Pancreas (tissue), 10 donors: ENCODE measurements at regions not wholly inside any gene's neighbourhood (a gene's known extent, or its start where the extent isn't known, plus 50 kb on each side); places are given as distances from the start of the nearest gene placed in this dataset.

ENCODE experiments used
- ATAC-seq, 4 donors: fragments of 200-7000 bp; cut with Tn5 transposase; one replicate each; pipeline versions ENCODE4 v1.8.0 to v1.9.1; 2020; ENCODE audit warnings: mild to moderate bottlenecking in 4 of 4, moderate library complexity in 4 of 4
- DNase-seq, 6 donors: peaks; one replicate each; pipeline ENCODE4 v3.0.0-alpha.2; 2020
- FAIRE-seq: peaks from 2 replicates; lab custom pipeline; 2012; peaks lifted over from hg19 to GRCh38; lab: Jason Lieb, UNC
- H3K27ac ChIP-seq, 4 donors: fragments of 200-600 bp; sonication (generic); 1 replicate in 3 of 4; 2 replicates in 1 of 4; pipeline versions ENCODE4 v1.5.0 to v1.8.0; 2020
- H3K27me3 ChIP-seq, 4 donors: fragments of 200-600 bp; one replicate each; pipeline ENCODE4 v1.8.0; 2021
- H3K36me3 ChIP-seq, 3 donors: fragments of 200-600 bp; sonication (generic) in 1 of 3; one replicate each; pipeline versions ENCODE4 v1.5.0 to v1.8.0; 2020 to 2021
- H3K4me1 ChIP-seq, 3 donors: fragments of 200-600 bp; one replicate each; pipeline ENCODE4 v1.8.0; 2021
- H3K4me3 ChIP-seq, 4 donors: fragments of 200-600 bp; sonication (generic) in 2 of 4; one replicate each; pipeline versions ENCODE4 v1.5.0 to v1.8.0; 2020 to 2021
- H3K9me3 ChIP-seq, 4 donors: fragments of 200-600 bp; one replicate each; pipeline ENCODE4 v1.8.0; 2021
- WGBS, 2 donors: extraction: QIAGEN DNeasy Blood & Tissue Kit; methylation state at CpG; one replicate each; pipeline ENCODE4 v1.1.7; 2013; 5-methylcytosine and 5-hydroxymethylcytosine counted together
- intact Hi-C, 3 donors: fragments of 100-400 bp; cut with DNase I; formaldehyde crosslinking; loops; one replicate each; pipeline versions ENCODE4 v1.11.1 to v1.14.2; 2022
- TF ChIP-seq, protein P1 (sequence below), 4 donors: fragments of 200-600 bp; sonication (generic) in 3 of 4; IDR thresholded peaks; one replicate each; pipeline versions ENCODE4 v1.5.0 to v1.8.0; 2021; ENCODE audit warnings: antibody characterized with exemption in 4 of 4
- donor health status: healthy with polysubstance abuse.
- donor health status: DM: no; HTN: no; CAD: no; lungs with moderate emphysema.
- donor health status: DM: no; HTN: no; CAD: no.
- donor health status: control.
- donor health status: control.
- donor health status: Bipolar disorder and iron deficiency.
- donor health status: DM: yes; HTN: yes; CAD: no.
- donor health status: DM: no; HTN: no; CAD: no.
- donor health status: DM: no; HTN: no; CAD: no.
- donor health status: DM: yes; HTN: yes; CAD: no.

- ATAC-seq (no peak), FAIRE-seq (no peak), DNase-seq (no peak)
- no peak overlapping the region for H3K4me3 ChIP-seq
- intact Hi-C loops: no loop called here
- 37 to 41% methylated on average over 6 of the region's 6 CpGs for WGBS, 2 donors
- H3K36me3 ChIP-seq: no peaks in the 10 kb centered on the region
- TF ChIP-seq, protein P1, sequence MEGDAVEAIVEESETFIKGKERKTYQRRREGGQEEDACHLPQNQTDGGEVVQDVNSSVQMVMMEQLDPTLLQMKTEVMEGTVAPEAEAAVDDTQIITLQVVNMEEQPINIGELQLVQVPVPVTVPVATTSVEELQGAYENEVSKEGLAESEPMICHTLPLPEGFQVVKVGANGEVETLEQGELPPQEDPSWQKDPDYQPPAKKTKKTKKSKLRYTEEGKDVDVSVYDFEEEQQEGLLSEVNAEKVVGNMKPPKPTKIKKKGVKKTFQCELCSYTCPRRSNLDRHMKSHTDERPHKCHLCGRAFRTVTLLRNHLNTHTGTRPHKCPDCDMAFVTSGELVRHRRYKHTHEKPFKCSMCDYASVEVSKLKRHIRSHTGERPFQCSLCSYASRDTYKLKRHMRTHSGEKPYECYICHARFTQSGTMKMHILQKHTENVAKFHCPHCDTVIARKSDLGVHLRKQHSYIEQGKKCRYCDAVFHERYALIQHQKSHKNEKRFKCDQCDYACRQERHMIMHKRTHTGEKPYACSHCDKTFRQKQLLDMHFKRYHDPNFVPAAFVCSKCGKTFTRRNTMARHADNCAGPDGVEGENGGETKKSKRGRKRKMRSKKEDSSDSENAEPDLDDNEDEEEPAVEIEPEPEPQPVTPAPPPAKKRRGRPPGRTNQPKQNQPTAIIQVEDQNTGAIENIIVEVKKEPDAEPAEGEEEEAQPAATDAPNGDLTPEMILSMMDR (IDR thresholded peaks at IDR 0.05): no peak
- H3K4me1 ChIP-seq: no peaks in the 10 kb centered on the region
- no peaks in the 10 kb centered on the region for H3K9me3 ChIP-seq
- no peak overlapping the region for H3K27ac ChIP-seq
- no peaks in the 10 kb centered on the region for H3K27me3 ChIP-seq
Measured at GRCh38 chr4:155494037-155494718, 117.4 kb upstream of the MAP9 start.

DNA sequence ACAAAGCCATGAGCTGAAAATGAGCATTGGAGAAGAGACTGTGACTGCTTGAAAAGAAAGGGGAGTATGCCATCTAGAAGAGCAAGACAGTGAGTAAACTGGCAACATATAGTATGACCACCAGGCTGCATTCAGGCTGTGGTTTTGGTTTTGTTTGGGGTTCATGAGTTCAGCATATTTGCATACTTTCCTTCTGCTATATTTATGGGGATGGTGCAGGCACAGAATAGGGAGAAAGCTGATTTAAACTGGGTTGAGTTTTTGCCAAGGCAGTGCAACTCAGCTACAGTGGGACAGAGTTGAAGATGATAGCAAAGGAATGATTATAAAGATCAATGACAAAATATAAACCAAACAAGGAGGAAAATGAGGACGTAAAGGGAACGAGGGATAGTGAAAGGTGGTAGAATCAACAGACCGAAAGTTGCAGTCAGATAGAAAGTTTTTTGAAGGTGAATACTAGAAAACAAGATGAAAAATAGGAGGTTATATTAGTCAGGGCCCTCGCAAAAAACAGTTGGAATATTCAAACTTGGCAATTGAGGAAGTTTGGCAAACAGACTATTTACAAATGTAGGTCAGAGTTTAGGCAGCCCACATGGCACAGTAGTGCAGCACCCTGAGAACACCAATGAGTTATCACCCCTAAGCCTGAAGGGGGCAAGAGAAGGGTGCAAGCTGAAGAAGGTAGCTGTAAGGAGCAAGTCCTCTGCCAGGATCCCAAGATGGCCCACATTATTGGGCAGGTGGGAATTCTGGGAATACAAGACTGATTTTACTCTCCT lies 114.8 kb upstream of the MAP9 start:
- FAIRE-seq (no peak), DNase-seq (no peak), ATAC-seq (no peak)
- no peak overlapping the region for H3K27ac ChIP-seq
- no peak overlapping the region for H3K4me3 ChIP-seq
- no peaks in the 10 kb centered on the region for H3K9me3 ChIP-seq
- H3K27me3 ChIP-seq: no peaks in the 10 kb centered on the region
- H3K4me1 ChIP-seq: no peaks in the 10 kb centered on the region
- TF ChIP-seq, protein P1 (IDR thresholded peaks at IDR 0.05): no peak
- intact Hi-C loops: no loop called here
- 64 to 74% methylated on average over 4 of the region's 4 CpGs for WGBS, 2 donors
- H3K36me3 ChIP-seq: no peaks in the 10 kb centered on the region

DNA sequence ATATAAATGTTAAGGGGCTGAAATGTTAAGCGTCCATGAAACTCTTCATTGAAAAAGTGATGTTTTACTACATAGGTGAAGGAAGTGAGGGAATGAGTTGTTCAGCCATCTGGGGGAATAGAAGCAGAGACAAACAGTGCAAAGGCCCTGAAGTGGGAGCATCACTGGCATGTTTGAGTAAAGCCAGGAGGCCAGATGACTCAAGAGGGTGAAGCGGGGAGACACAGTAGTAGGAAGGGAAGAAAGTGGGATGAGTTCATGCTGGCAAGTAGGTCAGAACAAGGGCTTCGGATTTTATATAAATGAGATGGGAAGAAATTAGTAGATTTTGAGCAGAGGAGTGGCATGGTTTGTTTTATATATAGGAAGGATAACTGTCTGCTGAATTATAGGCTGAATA lies 112.5 kb upstream of the MAP9 start:
- DNase-seq (no peak), FAIRE-seq (no peak), ATAC-seq (no peak)
- Histone ChIP-seq H3K4me3 (no peak overlapping the region), H3K4me1 (no peaks in the 10 kb centered on the region), H3K36me3 (no peaks in the 10 kb centered on the region), H3K27me3 (no peaks in the 10 kb centered on the region), H3K27ac (no peak overlapping the region), H3K9me3 (no peaks in the 10 kb centered on the region)
- intact Hi-C loops: no loop called here
- TF ChIP-seq, protein P1 (IDR thresholded peaks at IDR 0.05): no peak
- WGBS, 2 donors: 71 to 79% methylated on average over 3 of the region's 3 CpGs

DNA sequence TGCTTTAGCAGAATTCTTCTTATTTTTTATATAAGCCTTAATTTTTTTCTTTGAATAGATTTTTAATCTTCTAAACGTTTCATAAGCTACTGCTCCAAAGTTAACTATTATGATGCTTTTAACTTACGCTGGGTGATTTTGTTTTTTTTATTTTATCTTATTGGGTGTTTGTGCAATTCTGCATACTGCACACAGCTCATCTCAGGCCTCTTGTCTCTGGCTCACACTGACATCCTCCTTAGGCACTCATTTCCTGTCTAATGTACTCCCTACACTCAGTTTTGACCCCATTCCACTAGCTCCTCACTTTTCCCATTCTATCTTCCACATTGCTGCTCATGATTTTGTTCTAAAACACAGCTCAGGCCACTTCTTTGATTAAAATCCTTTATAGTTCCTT lies 111.9 kb upstream of the MAP9 start:
- H3K27ac ChIP-seq: no peak overlapping the region
- no peak for DNase-seq
- intact Hi-C loops: no loop called here
- 57 to 73% methylated on average over 2 of the region's 2 CpGs for WGBS, 2 donors
- no peak overlapping the region for H3K4me3 ChIP-seq
- no peaks in the 10 kb centered on the region for H3K27me3 ChIP-seq
- no peak for ATAC-seq
- TF ChIP-seq, protein P1 (IDR thresholded peaks at IDR 0.05): no peak
- H3K9me3 ChIP-seq: no peaks in the 10 kb centered on the region
- no peaks in the 10 kb centered on the region for H3K4me1 ChIP-seq
- no peak for FAIRE-seq
- no peaks in the 10 kb centered on the region for H3K36me3 ChIP-seq

DNA sequence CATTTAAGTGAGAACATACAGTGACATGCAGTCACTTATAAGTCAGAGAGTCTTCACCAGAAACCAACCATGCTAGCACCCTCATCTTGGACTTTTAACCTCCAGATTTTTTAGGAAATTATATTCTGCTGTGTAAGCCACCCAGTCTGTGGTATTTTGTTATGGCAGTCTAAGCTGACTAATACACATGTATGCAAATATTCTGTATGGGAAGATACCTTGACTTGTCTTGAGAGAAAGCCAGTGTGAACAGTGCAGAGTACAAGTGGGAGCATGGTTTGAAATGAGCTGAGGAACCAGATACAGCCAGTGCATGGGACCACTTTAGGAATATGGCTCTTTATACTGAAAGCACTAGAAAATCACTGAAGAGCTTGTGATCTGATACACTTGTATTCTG lies 110.4 kb upstream of the MAP9 start:
- TF ChIP-seq, protein P1 (IDR thresholded peaks at IDR 0.05): no peak
- ATAC-seq (no peak), FAIRE-seq (no peak), DNase-seq (no peak)
- Histone ChIP-seq H3K36me3 (no peaks in the 10 kb centered on the region), H3K27ac (no peak overlapping the region), H3K4me1 (no peaks in the 10 kb centered on the region), H3K9me3 (no peaks in the 10 kb centered on the region), H3K4me3 (no peak overlapping the region), H3K27me3 (no peaks in the 10 kb centered on the region)
- intact Hi-C loops: no loop called here
